ENCODE measurements at regions not wholly inside any gene's neighbourhood (a gene's known extent, or its start where the extent isn't known, plus 50 kb on each side); places are given as distances from the start of the nearest gene placed in this dataset.

DNA sequence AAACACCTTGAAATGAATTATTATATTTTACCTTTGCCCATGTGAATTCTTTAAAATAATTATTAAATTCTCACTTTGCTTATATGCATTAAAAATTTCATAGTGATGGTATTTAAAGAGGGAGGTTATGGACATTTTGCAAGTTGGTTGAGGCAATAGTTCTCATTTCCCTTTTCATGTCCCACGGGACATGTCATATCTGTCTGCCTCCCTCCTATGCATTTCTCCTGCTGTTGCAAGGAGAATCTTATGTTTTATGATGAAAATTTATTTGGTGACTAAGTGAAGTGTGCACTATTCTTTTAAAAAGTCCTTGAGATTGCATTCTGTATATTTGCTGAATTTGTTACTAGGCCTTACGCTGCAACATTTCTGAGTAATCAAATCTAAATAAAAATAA lies 67.2 kb downstream of the UTRN start:
- H4K5ac ChIP-seq (ENCODE audit: insufficient read length, low read depth, low read length): no peak overlapping the region
- H3K79me2 ChIP-seq (ENCODE audit: control insufficient read depth in 1 of 2, insufficient read depth in 2 of 2, low read length in 2 of 2): peaks cover 3 to 56% of the 10 kb centered on the region in 2 experiments; a peak in 3 of 4 replicates
- no peaks in the 10 kb centered on the region for H3K9me3 ChIP-seq (ENCODE audit: insufficient read depth in 2 of 2, low read depth in 1 of 2, low read length in 1 of 2)
- no peak overlapping the region for H3K14ac ChIP-seq (ENCODE audit: insufficient read length)
- DNase-seq (ENCODE audit: low read depth in 1 of 2, low spot score in 2 of 2) (no peak), FAIRE-seq (no peak)
- ChIA-PET CTCF (ENCODE audit: partially characterized antibody) (interaction anchor here (0.6 to 0.7 kb wide), 3 partner anchors 15 to 673 kb away, joined by 3 to 4 read pairs (median 3); no protein-coding TSS in a partner anchor), POLR2A (ENCODE audit: partially characterized antibody) (interaction anchor here (1.7 kb wide), 1 partner anchor 8 kb away, joined by 5 read pairs; no protein-coding TSS in a partner anchor)
- peaks cover 0 to 3% of the 10 kb centered on the region in 2 experiments for H4K20me1 ChIP-seq (replicated peaks in 1 of 2; ENCODE audit: control insufficient read depth in 1 of 2, insufficient read depth in 2 of 2, low read length in 2 of 2)
- peaks cover 7% of the 10 kb centered on the region for H3K79me1 ChIP-seq (ENCODE audit: low read depth, low read length)
- no peak overlapping the region for H4K8ac ChIP-seq (ENCODE audit: extremely low read depth, insufficient read depth, low read length)
- H3K23ac ChIP-seq (ENCODE audit: insufficient read length): no peak overlapping the region
- H2BK120ac ChIP-seq (replicated peaks; ENCODE audit: low read depth, low read length): no peak overlapping the region
- no peak overlapping the region for H3K4me2 ChIP-seq (ENCODE audit: insufficient read depth in 1 of 2, low read depth in 2 of 2, low read length in 2 of 2)
- no peak overlapping the region for H3K4ac ChIP-seq (replicated peaks; ENCODE audit: insufficient read length, low read depth, low read length)
- H3K9ac ChIP-seq (replicated peaks in 1 of 4; ENCODE audit: extremely low read depth in 1 of 4, low read depth in 3 of 4, low read length in 3 of 4): no peak overlapping the region
- TF ChIP-seq POU5F1 (IDR thresholded peaks at IDR 0.05; ENCODE audit: low read depth, low read length): no peak
- no peak for TF ChIP-seq SP2 (IDR thresholded peaks at IDR 0.05; ENCODE audit: low read length)
- TF ChIP-seq SIRT6 (IDR thresholded peaks at IDR 0.05; ENCODE audit: low read length): no peak
- H3K27ac ChIP-seq (ENCODE audit: low read depth, low read length): no peak overlapping the region
- no peaks in the 10 kb centered on the region for H3K23me2 ChIP-seq (ENCODE audit: low read depth, low read length)
- H2AK5ac ChIP-seq (ENCODE audit: low read depth, low read length): no peak overlapping the region
- no peak overlapping the region for H2AFZ ChIP-seq (ENCODE audit: low read length)
- no peak overlapping the region for H2BK20ac ChIP-seq (ENCODE audit: low read length)
- peaks cover 0 to 13% (median 7%) of the 10 kb centered on the region in 4 experiments; a peak in 6 of 7 replicates for H3K4me1 ChIP-seq (replicated peaks in 1 of 4; ENCODE audit: control insufficient read depth in 3 of 4, insufficient read depth in 4 of 4, low read length in 3 of 4)
- no peak overlapping the region for H3K4me3 ChIP-seq (ENCODE audit: extremely low read depth in 1 of 4, insufficient read depth in 2 of 4, low read depth in 3 of 4, low read length in 4 of 4)
- H3K27me3 ChIP-seq (replicated peaks in 1 of 4; ENCODE audit: control insufficient read depth in 3 of 4, extremely low read depth in 1 of 4, insufficient read depth in 3 of 4, low read length in 3 of 4): no peaks in the 10 kb centered on the region
- no peak overlapping the region for H3K18ac ChIP-seq (ENCODE audit: extremely low read depth, low read length)
- no peak overlapping the region for H2BK15ac ChIP-seq (ENCODE audit: low read length)
- 95% methylated on average over 2 of the region's 2 CpGs; no CpG with 5 or more reads in 1 of the 2 experiments for WGBS, 2 experiments (ENCODE audit: extremely low coverage in 1 of 2, insufficient coverage in 1 of 2, insufficient read length in 1 of 2, insufficient replicate concordance in 2 of 2, low coverage in 1 of 2, low lambda C conversion rate in 2 of 2, missing lambda C conversion rate in 1 of 2)
- H2BK5ac ChIP-seq (ENCODE audit: low read depth, low read length): no peak overlapping the region
- H2BK12ac ChIP-seq (ENCODE audit: low read depth, low read length): no peak overlapping the region
- H3K36me3 ChIP-seq (ENCODE audit: control insufficient read depth in 2 of 4, insufficient read depth in 4 of 4, low read length in 3 of 4): no peaks in the 10 kb centered on the region
- no peak overlapping the region for H4K91ac ChIP-seq (replicated peaks; ENCODE audit: insufficient read length, low read length)
- no peak overlapping the region for H3K56ac ChIP-seq (replicated peaks; ENCODE audit: insufficient read length, low read depth, low read length)

All from H1 (cell line).